ENCODE measurements at regions not wholly inside any gene's neighbourhood (a gene's known extent, or its start where the extent isn't known, plus 50 kb on each side); places are given as distances from the start of the nearest gene placed in this dataset.

DNA sequence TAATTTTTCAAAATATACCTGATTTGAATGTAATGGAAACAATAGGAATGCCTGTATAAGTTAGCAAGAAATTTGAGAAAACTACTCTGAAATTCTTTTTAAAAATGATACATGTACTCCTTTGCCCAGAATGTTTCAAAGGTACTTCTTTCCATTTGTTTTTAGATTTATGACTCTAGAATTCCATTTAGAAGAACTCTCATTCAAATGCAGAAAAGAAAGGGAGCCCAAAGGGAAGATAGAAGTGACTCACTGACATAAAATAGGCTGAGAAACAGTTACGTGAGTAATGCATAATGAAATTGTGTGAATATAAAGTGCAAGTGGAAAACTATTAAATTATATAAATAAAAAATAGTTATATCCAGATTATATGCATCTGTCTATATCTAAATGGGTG lies 926.3 kb downstream of the TAF11L14 start:
- TF ChIP-seq, protein P1, sequence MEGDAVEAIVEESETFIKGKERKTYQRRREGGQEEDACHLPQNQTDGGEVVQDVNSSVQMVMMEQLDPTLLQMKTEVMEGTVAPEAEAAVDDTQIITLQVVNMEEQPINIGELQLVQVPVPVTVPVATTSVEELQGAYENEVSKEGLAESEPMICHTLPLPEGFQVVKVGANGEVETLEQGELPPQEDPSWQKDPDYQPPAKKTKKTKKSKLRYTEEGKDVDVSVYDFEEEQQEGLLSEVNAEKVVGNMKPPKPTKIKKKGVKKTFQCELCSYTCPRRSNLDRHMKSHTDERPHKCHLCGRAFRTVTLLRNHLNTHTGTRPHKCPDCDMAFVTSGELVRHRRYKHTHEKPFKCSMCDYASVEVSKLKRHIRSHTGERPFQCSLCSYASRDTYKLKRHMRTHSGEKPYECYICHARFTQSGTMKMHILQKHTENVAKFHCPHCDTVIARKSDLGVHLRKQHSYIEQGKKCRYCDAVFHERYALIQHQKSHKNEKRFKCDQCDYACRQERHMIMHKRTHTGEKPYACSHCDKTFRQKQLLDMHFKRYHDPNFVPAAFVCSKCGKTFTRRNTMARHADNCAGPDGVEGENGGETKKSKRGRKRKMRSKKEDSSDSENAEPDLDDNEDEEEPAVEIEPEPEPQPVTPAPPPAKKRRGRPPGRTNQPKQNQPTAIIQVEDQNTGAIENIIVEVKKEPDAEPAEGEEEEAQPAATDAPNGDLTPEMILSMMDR (IDR thresholded peaks at IDR 0.05; ENCODE audit: poor library complexity), result no peak
- TF ChIP-seq EZH2 (IDR thresholded peaks at IDR 0.05; ENCODE audit: borderline replicate concordance), result no peak
